Ramos (cell line): ENCODE measurements at regions not wholly inside any gene's neighbourhood (a gene's known extent, or its start where the extent isn't known, plus 50 kb on each side); places are given as distances from the start of the nearest gene placed in this dataset.
"Not testable (repeated sequence)": the region's sequence is repeated elsewhere in the genome, so short reads cannot be mapped to it uniquely, and the experiment has no call there.

Source experiments
- in situ Hi-C: fragments of 300-500 bp; cut with MboI; formaldehyde crosslinking; loops from one replicate; pipeline ENCODE4 v1.14.3; 2022; ENCODE audit warnings: low sequenced_read_pairs; ENCODE audit not compliant: unreplicated experiment

DNA sequence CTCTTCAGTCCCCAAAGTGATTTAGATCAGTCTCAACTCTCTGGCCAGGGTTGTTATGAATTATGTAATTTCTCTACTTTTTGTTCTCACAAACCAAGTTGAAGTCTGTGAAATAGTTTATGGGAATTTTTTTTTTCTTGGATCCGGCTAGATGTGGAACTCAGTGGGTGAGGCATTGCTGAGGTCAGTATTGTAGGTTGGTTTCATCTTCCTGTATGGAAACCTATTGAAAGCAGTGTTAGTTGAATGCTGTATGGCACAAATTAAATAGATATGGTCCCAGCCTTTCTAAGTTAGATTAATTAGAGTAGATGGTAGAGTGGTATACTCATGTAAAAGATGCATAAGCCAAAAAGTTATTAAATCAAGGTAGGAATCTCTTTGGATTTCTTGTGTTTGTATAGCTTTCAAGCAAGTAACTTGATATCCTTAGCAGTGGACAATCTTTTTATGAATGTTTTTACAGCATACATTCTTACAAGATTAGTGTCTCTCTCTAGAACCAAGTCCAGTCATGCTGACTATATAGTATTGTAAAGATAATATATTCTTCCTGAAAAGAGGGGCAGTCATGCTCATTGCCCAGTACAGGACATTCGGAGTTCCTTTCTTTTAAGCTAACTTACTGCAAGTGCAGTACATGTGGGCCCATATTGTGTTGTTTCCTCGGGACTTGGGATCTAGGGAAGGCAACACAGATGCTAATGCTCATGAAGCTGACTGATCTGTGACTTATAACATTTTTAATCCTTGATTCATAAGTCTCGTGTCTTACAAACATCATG lies 2541.1 kb downstream of the PCDH9 start:
- in situ Hi-C loops = no loop called here

DNA sequence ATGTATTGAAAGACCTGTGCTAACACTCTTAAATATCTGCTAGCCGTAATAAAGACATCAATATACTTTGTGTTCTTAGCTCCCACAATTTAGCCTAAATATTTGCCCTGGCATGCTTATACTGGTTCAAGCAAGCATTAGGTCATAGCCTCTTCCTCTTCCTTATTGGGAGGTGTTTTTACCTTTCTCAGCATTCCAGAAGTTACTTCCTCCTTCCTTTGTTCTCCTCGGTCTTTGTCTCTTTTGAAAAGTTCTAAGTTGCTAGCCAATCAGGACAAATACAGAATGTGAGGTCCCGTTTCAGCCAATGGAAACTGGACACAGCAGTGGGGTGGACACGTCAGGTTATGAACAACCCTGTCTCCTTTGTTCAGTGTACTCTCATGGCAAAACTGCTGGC lies 2543.6 kb downstream of the PCDH9 start:
- in situ Hi-C loops = not testable (repeated sequence)

- in situ Hi-C loops = no loop called here
Measured at GRCh38 chr13:64684685-64685431, 2545.3 kb downstream of the PCDH9 start.

DNA sequence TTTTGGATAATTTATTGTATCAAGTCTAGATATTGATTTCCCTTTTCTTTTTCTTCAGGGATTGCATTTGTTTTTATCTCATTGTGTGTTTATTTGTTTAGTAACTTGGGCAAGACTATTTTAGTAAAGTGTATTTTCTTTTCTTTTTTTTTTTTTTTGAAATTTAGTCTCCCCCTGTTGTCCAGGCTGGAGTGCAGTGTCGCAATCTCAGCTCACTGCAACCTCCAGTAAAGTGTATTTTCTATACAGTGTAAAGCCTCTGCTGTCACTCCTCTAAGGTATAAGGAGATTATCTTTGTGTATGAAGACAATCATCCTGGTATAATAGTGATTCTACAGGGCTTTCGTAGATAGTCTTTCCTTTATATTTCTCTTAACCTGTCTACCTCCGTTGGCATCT lies 2546.0 kb downstream of the PCDH9 start:
- in situ Hi-C loops = no loop called here

GRCh38 chr13:64680739-64681138 lies 2549.4 kb downstream of the PCDH9 start:
- in situ Hi-C loops = no loop called here

GRCh38 chr13:64675255-64675892 lies 2554.8 kb downstream of the PCDH9 start:
- in situ Hi-C loops = no loop called here

- in situ Hi-C loops = no loop called here
Measured at GRCh38 chr13:64674126-64674525, 2556.0 kb downstream of the PCDH9 start.

GRCh38 chr13:64672751-64673150 lies 2557.4 kb downstream of the PCDH9 start:
- in situ Hi-C loops = no loop called here

DNA sequence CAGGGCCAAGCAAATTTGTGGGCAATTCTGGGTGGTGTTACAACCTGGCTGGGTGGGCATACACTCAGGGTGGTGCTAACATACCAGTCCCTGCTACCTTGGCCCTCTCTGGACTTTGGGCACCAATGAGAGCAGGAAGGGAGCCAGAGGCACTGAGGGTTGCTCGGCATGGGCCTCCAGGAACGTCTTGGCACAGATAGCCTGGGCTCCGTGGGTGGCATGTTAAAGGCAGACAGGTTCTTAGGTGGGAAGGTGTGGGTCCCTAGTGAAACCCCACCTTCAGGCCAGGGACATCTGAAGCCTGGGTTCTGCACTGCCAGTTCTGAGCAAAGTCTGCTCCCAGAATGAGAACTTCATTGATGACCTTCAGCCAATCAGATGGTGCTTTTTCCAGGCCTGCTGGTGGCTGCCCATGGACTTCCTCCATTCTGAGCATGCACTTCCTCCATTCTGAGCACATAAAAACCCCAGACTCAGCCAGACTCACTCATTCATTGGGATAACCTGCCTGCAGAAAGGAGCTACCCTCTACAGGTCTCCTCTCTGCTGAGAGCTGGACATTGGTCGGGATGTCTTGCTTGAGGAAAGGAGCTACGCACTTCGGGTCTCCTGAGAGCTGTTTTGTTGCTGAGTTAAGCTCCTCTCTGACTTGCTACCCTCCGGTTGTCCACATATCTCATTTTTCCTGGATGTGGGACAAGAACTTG lies 2567.1 kb downstream of the PCDH9 start:
- in situ Hi-C loops = no loop called here

GRCh38 chr13:64648293-64648692 lies 2581.8 kb downstream of the PCDH9 start:
- in situ Hi-C loops = no loop called here

GRCh38 chr13:64643066-64643465 lies 2587.1 kb downstream of the PCDH9 start:
- in situ Hi-C loops = no loop called here

- in situ Hi-C loops = no loop called here
Measured at GRCh38 chr13:64640002-64640401, 2590.1 kb downstream of the PCDH9 start.

GRCh38 chr13:64639206-64639605 lies 2590.9 kb downstream of the PCDH9 start:
- in situ Hi-C loops = no loop called here

GRCh38 chr13:64633948-64634347 lies 2596.2 kb downstream of the PCDH9 start:
- in situ Hi-C loops = no loop called here

DNA sequence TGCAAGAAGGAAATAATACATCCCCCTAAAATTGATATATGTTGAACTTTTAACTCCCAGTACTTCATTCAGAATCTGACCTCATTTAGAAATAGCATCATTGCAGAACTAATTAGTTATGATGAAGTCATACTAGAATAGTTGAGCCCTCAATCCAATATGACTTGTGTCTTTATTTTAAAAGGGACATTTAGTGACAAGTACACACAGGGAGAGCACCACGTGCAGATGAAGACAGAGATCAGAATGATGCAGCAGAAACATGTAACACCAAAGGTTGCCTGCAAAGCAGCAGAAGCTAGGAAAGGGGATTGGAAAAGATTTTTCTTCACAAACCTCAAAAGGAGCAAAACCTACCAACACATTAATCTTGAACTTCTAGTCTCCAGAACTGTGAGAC lies 2602.5 kb downstream of the PCDH9 start:
- in situ Hi-C loops = no loop called here

GRCh38 chr13:64626105-64626504 lies 2604.0 kb downstream of the PCDH9 start:
- in situ Hi-C loops = no loop called here

GRCh38 chr13:64617231-64617630 lies 2612.9 kb downstream of the PCDH9 start:
- in situ Hi-C loops = no loop called here

DNA sequence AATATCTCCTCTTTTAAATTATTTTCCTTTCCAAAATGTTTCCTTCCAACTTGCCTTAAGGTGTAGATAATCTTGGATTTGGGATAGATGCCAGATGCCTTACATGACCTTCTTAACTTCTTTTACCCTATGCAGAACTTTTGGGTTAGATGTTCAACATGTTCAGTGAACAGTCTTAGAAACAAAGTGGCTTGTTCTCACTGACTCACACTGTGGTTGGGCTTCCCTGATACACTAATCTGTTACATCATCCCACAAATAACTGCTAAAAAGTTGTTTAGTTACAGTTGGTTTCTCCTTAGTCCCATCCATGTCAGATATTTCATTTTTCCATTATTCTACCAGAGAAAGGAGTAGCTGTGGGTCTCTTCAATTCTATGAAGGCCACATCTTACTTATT lies 2638.2 kb downstream of the PCDH9 start:
- in situ Hi-C loops = no loop called here

GRCh38 chr13:64579331-64579730 lies 2650.8 kb downstream of the PCDH9 start:
- in situ Hi-C loops = no loop called here

DNA sequence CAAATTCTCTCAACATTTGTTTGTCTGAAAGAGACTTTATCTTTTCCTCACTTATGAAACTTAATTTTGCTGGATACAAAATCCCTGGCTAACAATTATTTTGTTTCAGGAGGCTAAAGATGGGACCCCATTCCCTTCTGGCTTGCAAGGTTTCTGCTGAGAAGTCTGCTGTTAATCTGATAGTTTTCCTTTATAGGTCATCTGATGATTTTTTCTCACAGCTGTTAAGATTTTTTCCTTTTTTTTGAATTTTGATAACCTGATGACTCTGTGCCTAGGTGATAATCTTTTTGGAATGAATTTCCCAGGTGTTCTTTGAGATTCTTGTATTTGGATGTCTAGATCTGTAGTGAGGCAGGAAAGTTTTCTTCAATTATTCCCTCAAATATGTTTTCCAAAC lies 2661.4 kb downstream of the PCDH9 start:
- in situ Hi-C loops = no loop called here

- in situ Hi-C loops = not testable (repeated sequence)
Measured at GRCh38 chr13:64558031-64558430, 2672.1 kb downstream of the PCDH9 start.
